Superior temporal gyrus (tissue), 1 donor: ENCODE measurements at regions not wholly inside any gene's neighbourhood (a gene's known extent, or its start where the extent isn't known, plus 50 kb on each side); places are given as distances from the start of the nearest gene placed in this dataset.
A peak's percentile ranks its signal among the peaks of the same experiment; 100 is the strongest.

Source experiments
- DNase-seq: peaks from one replicate; pipeline ENCODE4 v3.0.0-alpha.2; 2016; ENCODE audit errors: extremely low spot score

DNA sequence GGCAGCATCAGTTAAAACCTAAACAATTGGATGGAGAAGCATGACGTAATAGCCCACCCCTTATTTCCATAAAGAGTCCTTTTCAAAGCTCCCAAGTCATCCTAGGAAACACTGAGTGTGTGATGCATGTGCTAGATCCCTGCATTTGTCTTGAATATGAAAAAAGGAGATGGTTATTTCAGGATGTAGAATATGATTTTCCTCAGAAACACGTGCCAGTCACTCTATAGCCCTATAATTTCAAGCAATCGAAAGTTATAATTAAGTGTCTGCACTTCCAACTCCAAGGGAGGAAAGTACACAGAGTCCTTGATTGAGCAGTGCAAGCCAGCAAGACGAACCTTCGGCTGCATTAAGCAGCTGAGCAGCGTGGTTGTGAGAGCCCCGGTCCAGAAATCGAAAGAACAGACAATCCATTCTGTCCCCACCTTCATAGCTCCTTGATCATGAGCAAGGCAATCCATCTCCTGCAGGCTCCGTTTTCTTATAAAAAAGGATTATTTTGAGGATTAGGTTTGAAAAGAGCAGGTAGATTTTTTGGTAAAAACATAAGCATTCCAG, 287.7 kb downstream of the FBXO15 start:
- peak; percentile 50 for DNase-seq

DNA sequence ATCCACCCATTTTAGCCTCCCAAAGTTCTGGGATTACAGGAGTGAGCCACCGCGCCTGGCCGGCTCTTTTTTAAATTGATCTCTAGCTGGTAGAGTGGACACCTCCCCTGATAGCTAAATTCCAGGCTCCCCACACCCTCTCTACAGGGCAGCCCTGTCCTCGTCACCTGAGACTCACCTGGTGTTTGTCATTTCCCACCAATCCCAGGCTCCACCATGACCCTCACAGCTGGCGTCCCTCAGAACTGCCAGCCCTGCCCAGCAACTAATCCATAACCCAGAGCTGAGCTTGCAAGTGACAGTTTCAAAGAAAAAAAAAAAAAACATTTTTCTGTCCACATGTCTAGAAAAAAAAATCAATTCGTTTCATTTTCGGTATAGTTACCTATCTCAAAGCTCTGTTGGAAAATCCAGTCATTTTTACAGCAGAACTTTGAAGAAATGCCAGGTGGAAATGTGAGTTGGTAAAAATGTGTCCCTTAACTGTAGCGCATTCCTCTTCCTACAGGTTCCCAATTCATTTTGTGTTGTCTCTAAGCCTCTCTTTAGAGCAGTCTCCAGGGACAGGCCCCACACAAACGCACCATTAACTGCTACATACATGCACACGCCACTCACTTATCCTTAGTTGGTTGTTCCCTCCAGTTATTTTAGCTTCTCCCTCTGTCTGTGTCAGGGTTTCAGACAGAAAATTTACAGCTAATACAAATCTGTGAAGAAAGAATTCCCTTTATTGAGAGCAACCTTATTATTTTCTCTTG, 294.7 kb downstream of the FBXO15 start:
- no peak for DNase-seq

DNA sequence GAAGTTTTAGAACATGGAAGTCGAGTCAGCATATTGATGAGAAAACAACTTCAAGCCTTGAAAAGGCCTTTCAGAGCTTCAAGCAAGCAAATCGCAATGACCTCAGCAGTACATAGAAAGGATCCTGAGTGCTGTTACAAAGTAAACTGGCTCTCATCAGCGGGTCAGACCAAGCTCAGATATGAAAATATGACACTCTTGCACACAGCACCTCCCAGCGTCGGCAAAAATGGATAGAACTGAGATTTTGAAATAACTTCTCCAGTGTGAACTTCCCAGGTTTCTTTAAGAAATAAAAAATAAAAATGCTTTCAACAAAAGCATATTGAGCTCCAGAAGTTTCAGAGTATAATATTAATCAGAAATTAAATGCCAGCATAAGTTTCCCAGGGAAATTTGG, 296.9 kb downstream of the FBXO15 start:
- DNase-seq: no peak

DNA sequence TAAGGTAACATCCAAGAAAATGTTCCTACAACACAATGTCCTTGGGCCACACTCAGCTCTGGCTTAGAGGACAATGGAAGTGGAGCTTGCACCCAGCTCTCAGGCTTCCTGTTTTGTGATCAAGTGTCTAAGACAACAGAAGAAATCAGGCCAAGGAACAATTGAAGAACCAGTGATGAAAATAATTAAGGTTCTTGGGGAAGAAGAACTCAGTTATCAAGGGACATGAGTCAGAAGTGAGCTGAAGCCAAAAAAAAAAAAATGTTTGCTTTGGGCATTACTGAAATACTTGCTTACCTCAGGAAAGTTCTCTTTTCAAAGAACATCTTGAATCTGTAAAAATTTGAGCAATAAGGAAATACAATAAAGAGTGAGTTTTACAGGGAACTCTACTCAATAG, 299.0 kb downstream of the FBXO15 start:
- DNase-seq: no peak

DNA sequence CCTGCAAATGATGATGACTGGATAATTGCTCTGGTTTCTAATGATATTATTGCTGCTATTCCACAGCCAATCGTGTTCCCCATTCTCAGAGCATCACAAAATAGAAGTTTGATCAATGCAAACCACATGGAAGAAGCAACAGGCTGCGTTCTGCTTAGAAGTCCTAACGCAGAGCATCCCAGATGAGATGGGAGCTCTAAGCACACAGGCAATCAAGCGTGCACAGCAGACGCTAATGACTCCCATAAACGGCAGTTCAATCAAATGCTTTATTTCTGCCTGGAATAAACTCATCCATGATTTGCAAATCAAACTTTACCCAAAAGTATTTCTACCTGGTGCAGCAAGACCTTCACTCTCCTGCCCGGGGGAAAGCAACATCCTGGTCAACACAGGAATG, 304.2 kb downstream of the FBXO15 start:
- no peak for DNase-seq

DNA sequence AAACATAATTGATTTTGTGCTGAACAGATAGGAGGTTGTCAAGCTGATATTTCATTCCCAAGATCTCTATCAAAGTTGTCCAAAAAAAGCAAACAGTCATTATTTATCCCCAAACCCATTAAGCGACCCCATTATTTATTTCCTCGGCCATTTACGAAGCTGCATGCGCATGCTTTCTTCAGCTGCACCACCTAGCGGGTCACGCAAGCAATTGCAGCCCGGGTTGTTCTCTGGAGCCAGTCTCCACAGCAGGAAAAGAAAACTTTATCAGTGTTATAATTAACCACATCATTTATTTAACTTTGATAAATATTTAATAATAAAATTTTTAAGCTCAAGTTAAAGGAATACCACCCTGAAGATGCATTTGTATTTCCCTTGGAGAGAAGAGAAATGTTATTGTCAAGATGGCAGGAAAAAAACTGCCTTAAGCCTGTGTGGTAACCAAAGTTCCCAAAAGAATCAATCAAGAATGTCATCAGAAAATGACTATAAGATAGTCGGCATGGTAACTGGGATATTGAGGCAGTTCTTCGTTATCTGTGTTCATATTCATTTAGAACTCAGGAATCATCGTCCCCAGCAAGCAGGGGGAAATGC, 304.7 kb downstream of the FBXO15 start:
- peak; percentile 82 for DNase-seq

DNA sequence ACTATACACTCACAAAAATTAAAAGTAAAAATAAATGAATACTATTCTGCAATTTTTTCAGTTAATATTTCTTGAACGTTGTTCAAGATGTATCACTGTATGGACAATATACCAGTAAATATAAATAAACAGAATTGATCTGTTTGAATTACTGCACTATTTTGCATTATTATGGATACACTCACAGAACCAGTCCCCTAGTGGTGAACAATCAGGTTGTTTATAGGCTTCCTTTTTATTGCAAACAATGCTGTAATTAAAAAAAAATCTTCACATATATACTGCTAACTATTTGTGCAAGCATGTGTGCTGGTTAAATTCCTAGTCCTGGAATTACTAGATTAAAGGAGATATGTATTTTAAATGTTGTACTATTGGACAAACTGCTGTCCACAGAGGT, 306.0 kb downstream of the FBXO15 start:
- no peak for DNase-seq

DNA sequence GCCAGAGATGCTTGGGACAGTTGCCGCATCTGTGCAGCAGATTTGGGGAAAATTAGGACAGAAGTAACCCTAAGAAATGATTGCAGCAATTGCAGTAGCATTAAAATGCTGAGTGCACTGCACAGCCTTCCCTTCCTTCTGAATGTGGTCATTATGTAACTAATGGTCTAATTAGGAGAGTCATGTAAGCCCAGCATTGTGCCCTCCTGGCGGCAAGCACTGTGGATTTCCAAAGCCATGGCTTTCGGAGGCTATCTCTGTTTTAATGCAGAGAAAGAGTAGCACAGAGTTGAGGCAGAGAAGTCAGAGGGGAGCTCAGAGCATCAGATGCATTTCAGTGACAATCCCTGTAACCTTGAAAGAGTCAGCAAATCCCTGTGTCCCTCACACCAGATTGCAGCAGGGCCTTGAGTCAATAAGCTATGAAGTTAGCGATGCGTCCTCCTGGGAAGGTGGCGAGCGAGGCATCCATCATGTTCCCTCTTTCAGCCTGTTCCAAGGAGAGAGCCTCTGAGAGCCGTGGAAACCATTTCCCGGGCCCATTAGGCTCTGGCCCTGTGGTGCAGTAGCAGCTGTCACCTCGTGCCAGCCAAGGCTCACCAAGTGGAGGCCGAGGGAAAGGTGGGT, 307.2 kb downstream of the FBXO15 start:
- DNase-seq: no peak

DNA sequence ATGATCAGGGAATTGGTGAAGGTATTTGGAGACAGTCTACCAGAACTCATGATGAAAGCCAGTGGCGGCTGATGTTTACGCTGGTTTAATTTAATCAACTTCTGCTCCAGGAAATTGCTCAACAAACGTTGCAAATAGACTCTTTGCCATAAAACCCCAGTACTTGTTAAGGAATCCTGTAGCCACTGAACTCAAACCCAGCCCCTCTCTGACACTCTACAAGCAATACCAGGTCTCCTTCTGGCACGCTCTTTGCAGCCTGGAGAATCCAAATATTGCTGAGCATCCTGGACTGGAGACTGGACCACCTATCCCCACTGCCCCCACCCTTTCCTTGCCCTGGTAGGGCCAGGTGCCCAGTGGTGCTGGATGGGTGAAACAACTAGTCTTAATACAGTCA, 308.2 kb downstream of the FBXO15 start:
- no peak for DNase-seq

DNA sequence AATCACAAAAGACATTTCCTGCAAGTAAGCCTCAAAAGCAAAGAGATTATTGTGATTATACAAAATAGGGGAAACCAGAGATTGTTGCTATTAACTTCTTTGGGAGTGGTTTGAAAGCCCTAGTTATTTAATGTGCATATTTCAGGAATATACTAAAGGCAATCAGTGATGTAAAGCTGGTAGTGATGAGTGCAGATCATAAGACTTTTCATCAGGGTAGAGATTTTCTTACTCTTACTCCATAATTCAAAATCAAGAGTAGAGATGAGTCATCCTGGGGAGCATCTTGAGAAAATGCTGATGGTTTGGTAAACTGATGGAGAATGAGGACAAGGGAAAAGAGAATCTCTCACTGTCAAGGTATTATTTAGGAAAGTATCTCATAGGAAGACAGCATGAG, 309.5 kb downstream of the FBXO15 start:
- no peak for DNase-seq

DNA sequence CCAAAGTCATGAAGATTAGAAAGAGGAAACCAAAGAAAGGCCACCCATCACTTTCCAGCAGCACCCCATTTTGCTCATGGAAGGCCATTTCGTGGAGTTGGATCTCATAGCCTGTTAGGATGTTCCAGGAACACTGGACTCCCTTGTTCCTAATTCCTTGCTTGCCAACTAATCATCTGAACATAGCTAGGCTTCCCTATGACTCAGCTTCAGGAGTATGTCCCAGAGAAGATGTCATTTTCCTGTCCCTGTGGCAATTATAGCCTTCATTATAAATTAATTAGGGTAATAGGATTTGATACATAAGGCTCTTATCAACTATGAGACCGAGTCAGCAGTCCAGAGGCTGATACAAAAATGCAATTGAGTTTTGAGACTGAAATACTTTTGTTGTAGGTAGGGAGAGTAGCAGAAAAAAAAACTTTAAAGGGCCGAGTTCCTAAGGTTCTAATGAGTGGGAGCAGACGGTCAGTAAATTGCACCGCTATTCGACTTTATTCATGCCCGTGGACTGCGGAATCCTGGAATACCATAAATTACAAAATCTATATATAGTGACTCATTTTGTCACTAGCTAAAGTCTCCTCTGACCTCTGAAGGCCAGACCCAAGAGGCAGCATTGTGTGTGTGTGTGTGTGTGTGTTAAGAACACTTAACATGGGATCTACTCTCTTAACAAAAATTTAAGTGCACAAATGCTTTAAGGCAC, 311.8 kb downstream of the FBXO15 start:
- no peak for DNase-seq

DNA sequence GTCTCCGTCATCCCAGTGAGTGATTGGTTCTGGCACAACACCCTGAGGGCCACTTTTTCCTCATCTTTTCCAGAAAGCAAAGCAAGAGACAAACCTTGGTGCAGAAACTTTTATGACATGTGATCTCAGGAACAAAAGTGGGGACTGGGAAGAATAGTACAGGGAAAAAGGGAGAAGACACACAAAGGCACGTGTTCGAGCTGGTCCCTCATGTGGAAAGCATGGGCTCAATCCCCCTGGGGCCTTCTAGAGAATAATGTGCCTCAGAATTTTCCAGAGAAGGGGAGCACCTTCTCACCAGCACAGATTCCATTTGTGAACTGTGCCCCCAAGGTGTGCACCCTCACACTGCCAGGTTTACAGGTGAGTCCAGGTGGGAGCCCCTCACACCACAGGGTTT, 312.6 kb downstream of the FBXO15 start:
- no peak for DNase-seq

DNA sequence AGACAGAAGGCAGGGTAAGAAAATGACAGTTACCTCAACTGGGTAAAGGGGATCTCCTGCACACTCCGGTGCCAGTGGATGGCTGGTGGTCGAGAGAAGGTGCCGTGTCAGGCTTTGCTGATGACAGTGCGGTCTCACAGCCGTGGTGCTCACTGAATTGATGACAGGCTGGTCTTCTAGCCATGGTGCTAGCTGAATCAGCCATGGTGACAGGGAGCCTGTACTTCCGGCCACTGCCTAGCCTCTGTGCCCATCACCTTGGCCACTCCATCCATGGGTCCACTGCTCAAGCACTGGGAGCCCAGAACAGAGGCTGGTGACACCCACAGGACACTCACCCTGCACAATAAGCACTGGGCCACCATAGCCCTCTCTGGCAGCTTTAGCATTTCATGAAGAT, 315.9 kb downstream of the FBXO15 start:
- DNase-seq: no peak

DNA sequence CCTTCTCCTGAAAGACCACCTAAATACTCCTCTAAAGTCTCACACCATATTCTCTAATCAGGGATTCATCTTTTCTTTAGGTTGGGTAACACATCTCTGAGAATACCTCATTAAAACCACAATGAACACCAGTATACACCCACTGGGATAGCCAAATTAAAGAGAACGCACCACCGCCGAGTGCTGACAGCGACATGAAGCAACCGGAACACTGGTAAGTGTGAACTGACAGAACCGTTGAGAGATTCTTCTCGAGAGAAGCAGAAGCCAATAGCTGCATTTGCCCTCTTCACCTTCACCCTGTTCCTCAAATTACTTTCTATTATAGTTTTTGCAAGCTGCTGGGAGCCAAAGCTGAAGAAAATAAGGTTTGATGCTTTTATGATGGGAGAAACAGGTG, 318.5 kb downstream of the FBXO15 start:
- DNase-seq: no peak

DNA sequence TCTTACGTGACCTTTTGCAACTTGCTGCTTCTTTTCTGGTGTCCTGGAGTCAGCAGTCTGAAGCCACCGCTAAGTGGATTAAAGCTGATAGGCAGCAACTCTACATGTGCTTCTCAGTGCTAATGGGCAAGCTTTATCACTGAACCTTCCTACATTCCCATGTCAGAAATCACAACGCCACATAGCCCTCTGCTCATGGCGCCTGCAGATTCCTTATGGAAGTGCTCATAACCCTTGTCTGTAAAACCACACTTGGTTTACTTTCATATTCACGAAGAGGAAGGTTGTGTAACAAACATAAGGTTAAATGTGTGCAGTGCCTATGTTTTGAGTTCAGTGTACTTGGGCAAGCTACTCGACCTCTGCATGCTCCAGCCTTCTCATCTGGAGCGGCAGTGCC, 319.8 kb downstream of the FBXO15 start:
- DNase-seq: no peak

DNA sequence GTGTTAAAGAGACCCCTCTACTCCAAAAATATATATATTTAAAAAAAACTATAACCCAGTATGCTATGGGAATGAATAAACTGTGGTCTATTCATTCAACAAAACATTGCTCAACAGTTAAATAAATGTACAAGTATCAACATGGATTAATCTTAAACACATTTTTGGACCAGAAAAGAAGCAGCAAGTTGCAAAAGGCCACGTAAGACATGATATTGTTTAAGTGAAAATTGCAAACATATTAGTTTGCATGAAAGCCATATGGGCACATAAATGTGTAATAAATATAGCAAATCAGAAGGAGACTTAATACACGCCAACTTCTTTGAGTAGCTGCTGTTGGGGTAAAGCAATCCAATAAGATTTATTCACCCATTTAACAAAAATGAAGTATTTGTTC, 321.5 kb downstream of the FBXO15 start:
- DNase-seq: no peak

DNA sequence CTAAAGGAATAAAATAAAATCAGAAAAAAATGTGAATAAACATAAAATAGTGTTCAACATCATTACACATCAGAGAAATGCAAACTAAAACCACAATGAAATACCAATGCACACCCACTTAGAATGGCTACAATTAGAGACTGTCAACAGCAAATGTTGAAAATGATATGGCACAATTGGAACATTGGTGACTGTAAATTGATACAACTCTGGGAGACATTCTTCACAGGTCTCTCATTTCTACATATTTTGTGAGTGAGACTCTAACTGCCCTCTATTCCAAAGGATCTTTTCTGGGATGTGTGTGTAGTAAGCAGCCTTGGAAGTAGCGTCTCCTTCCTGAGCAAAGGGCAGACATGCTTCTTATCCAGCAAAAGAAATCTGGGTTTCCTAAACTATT, 323.0 kb downstream of the FBXO15 start:
- no peak for DNase-seq

DNA sequence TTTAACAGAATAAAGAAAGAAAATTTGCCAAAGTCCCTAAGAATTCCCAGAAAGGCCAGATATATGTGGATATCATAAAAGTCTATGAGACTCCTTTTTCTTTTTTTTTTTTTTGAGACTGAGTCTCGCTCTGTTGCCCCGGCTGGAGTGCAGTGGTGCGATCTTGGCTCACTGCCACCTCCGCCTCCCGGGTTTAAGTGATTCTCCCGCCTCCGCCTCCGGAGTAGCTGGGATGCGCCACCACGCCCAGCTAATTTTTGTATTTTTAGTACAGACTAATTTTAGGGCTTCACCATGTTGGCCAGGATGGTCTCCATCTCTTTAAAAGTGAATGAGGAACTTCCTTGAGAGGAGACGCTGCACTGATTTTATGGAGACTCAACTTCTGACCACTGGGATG, 335.2 kb downstream of the FBXO15 start:
- no peak for DNase-seq

DNA sequence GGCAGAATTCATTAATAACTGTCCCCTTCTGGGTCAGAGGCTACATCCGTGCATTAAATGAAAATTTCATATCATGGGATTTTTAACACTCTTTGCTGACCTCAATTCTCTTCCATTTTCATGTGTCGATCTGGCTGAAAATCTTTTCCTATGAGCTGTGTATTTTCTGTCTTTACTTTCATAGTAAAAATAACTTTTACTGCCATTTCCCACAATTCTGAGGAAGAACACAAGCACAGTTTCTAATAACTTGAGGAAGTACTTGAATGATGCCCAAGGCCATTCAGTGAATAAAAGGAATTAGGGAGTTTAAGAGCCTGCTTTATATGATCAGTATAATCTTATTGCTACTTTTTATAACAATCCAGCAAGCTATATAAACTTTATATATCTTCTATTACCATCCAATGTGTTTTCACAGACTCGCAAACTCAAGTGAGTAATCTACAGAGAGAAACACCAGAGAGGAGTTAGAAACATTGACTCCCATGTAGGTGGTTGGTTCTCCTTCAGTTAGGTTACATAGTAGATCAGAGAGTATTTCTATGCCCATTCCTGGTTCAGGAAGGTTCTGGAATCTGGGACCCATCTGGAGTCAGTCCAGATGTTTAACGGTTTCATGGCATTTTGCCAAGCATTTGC, 340.0 kb downstream of the FBXO15 start:
- DNase-seq: no peak

DNA sequence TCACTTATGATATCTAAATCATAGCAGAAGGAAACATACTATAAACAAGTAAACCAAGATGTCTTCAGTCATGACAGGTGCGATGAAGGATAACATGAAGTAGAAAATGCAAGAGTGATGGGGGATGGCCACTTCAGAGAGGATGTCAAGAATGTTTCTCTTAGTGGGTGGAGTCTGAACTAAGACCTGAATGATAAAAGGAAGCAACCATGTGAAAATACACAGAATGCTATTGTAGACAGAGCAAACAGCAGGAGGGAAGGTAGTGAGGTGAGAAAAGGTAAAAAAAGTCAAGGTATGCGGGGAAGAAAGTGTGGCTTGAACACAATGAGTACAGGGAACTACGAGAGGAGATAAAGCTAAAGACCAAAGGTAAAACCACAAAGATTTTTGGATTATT, 341.6 kb downstream of the FBXO15 start:
- no peak for DNase-seq

DNA sequence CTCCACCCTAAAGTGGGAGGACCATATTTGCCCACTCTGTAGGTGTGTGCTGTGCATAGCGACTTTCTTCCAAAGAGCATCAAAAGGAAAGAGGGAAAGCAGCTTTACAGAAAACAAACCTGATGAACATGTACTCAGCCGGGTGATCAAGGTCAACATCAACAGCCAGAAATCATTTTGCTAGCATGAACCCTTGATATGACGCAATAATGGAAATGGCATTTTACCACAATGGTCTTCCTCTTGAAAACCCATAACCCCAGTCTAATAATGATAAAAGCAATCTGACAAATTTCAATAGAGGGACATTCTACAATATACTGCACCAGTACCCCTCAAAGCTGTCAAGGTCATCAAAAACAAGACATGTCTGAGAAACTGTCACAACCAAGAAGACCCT, 350.2 kb downstream of the FBXO15 start:
- no peak for DNase-seq

DNA sequence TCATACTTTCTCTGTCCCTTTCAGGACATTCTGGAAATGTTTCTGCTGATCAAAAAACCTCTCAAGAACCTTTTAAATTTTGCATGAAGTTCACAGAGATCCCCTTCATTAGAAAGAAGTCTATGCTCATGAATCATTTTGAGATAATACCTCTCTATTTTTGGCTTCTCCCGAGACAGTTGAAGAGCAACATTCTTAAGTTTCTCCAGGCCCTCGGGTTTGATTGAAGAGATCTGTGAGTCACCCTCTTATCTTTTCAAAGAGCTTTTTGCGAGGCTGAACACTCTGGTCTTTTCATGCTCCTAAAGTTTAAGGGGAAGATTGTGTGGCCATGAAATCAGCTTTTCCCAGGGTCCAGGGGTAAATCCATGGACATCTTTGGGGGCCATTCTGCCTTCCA, 354.2 kb downstream of the FBXO15 start:
- DNase-seq: no peak
